Upper lobe of left lung (tissue), 6 donors: ENCODE measurements at regions not wholly inside any gene's neighbourhood (a gene's known extent, or its start where the extent isn't known, plus 50 kb on each side); places are given as distances from the start of the nearest gene placed in this dataset.

Experiments used
- ATAC-seq, 2 donors: fragments of 200-7000 bp; cut with Tn5 transposase; one replicate each; pipeline ENCODE4 v1.9.1; 2022; ENCODE audit warnings: mild to moderate bottlenecking in 2 of 2, moderate library complexity in 2 of 2; ENCODE audit not compliant: low FRiP score in 2 of 2
- DNase-seq, 2 donors: peaks; one replicate each; pipeline ENCODE4 v3.0.0-alpha.2; 2019 to 2020
- H3K27ac ChIP-seq, 4 donors: fragments of 200-600 bp; sonication (generic); one replicate each; pipeline ENCODE4 v1.5.1; 2016 to 2019
- H3K27me3 ChIP-seq, 4 donors: fragments of 200-600 bp; sonication (generic); one replicate each; pipeline ENCODE4 v1.5.1; 2017 to 2019
- H3K36me3 ChIP-seq, 4 donors: fragments of 200-600 bp; sonication (generic); one replicate each; pipeline ENCODE4 v1.5.1; 2016 to 2019
- H3K4me1 ChIP-seq, 4 donors: fragments of 200-600 bp; sonication (generic); one replicate each; pipeline ENCODE4 v1.5.1; 2018 to 2019
- H3K4me3 ChIP-seq, 4 donors: fragments of 200-600 bp; sonication (generic); one replicate each; pipeline ENCODE4 v1.5.1; 2017 to 2019; ENCODE audit warnings: mild to moderate bottlenecking in 2 of 4, moderate library complexity in 1 of 4
- H3K9me3 ChIP-seq, 4 donors: fragments of 200-600 bp; sonication (generic); one replicate each; pipeline ENCODE4 v1.5.1; 2018 to 2019
- CTCF ChIP-seq, 6 experiments: fragments of 450-650 bp in 4 of 6; fragments of 200-600 bp in 2 of 6; sonication (generic) in 2 of 6; IDR thresholded peaks; one replicate each; pipeline ENCODE4 v1.5.1; 2016 to 2019; ENCODE audit warnings: antibody characterized with exemption in 6 of 6
- EP300 ChIP-seq, 4 donors: sonication (generic); formaldehyde crosslinking; IDR thresholded peaks; one replicate each; pipeline ENCODE4 v1.5.1; 2017; ENCODE audit warnings: antibody characterized with exemption in 4 of 4, control low read depth in 2 of 4
- POLR2A ChIP-seq, 4 donors: fragments of 450-650 bp; IDR thresholded peaks; one replicate each; pipeline ENCODE4 v1.5.1; 2016 to 2017; ENCODE audit warnings: antibody characterized with exemption in 4 of 4, mild to moderate bottlenecking in 2 of 4
- POLR2AphosphoS5 ChIP-seq, 2 donors: sonication (generic); formaldehyde crosslinking; IDR thresholded peaks; one replicate each; pipeline ENCODE4 v1.5.1; 2017; ENCODE audit warnings: antibody characterized with exemption in 2 of 2
- WGBS, 2 donors: methylation state at CpG; one replicate each; pipeline ENCODE4 v1.1.5; 2017 to 2018; 5-methylcytosine and 5-hydroxymethylcytosine counted together
- donor health status: DM: no; HTN: no; CAD: no; lungs with moderate emphysema.
- donor health status: DM: no; HTN: yes; CAD: no; lungs with severe emphysema.

- no peak overlapping the region for H3K27ac ChIP-seq
- no peaks in the 10 kb centered on the region for H3K4me1 ChIP-seq
- TF ChIP-seq CTCF (IDR thresholded peaks at IDR 0.05): no peak
- TF ChIP-seq POLR2AphosphoS5 (IDR thresholded peaks at IDR 0.05): no peak
- TF ChIP-seq POLR2A (IDR thresholded peaks at IDR 0.05): no peak
- no peak for TF ChIP-seq EP300 (IDR thresholded peaks at IDR 0.05)
- H3K27me3 ChIP-seq: no peaks in the 10 kb centered on the region
- ATAC-seq: no peak
- no peak overlapping the region for H3K4me3 ChIP-seq
- DNase-seq: no peak
- H3K9me3 ChIP-seq: no peaks in the 10 kb centered on the region
- H3K36me3 ChIP-seq: no peaks in the 10 kb centered on the region
- 77 to 78% methylated on average over 2 of the region's 2 CpGs for WGBS, 2 donors
These were observed 326.3 kb downstream of the TBX15 start for GRCh38 chr1:118661769-118662320.

GRCh38 chr1:118660769-118661168 lies 327.4 kb downstream of the TBX15 start:
- no peak for DNase-seq
- H3K36me3 ChIP-seq: no peaks in the 10 kb centered on the region
- H3K27me3 ChIP-seq: no peaks in the 10 kb centered on the region
- no peaks in the 10 kb centered on the region for H3K4me1 ChIP-seq
- no peak overlapping the region for H3K4me3 ChIP-seq
- TF ChIP-seq EP300 (IDR thresholded peaks at IDR 0.05) (no peak), POLR2A (IDR thresholded peaks at IDR 0.05) (no peak), POLR2AphosphoS5 (IDR thresholded peaks at IDR 0.05) (no peak), CTCF (IDR thresholded peaks at IDR 0.05) (no peak)
- WGBS, 2 donors: 38 to 49% methylated on average over 1 of the region's 1 CpG
- no peaks in the 10 kb centered on the region for H3K9me3 ChIP-seq
- no peak for ATAC-seq
- no peak overlapping the region for H3K27ac ChIP-seq

- 61 to 69% methylated on average over 3 of the region's 3 CpGs for WGBS, 2 donors
These were observed 328.5 kb downstream of the TBX15 start for GRCh38 chr1:118659646-118660045.

GRCh38 chr1:118650107-118650807 lies 337.9 kb downstream of the TBX15 start:
- 42 to 53% methylated on average over 7 of the region's 7 CpGs for WGBS, 2 donors
- TF ChIP-seq POLR2AphosphoS5 (IDR thresholded peaks at IDR 0.05): no peak
- TF ChIP-seq POLR2A (IDR thresholded peaks at IDR 0.05): no peak
- TF ChIP-seq CTCF (IDR thresholded peaks at IDR 0.05): no peak
- no peak for TF ChIP-seq EP300 (IDR thresholded peaks at IDR 0.05)
- Histone ChIP-seq H3K4me1 (no peaks in the 10 kb centered on the region), H3K27ac (no peak overlapping the region), H3K9me3 (peaks cover 0 to 4% (median 0%) of the 10 kb centered on the region in 4 donors), H3K4me3 (no peak overlapping the region), H3K27me3 (no peaks in the 10 kb centered on the region), H3K36me3 (no peaks in the 10 kb centered on the region)
- ATAC-seq (no peak), DNase-seq (no peak)

More at GRCh38 chr1:118659646-118660045, 328.5 kb downstream of the TBX15 start:
- DNase-seq (no peak), ATAC-seq (no peak)
- H3K36me3 ChIP-seq: no peaks in the 10 kb centered on the region
- no peaks in the 10 kb centered on the region for H3K27me3 ChIP-seq
- TF ChIP-seq POLR2A (IDR thresholded peaks at IDR 0.05): no peak
- no peak for TF ChIP-seq EP300 (IDR thresholded peaks at IDR 0.05)
- no peak for TF ChIP-seq CTCF (IDR thresholded peaks at IDR 0.05)
- TF ChIP-seq POLR2AphosphoS5 (IDR thresholded peaks at IDR 0.05): no peak
- H3K9me3 ChIP-seq: peaks cover 0 to 5% (median 0%) of the 10 kb centered on the region in 4 donors
- H3K27ac ChIP-seq: no peak overlapping the region
- H3K4me1 ChIP-seq: no peaks in the 10 kb centered on the region
- no peak overlapping the region for H3K4me3 ChIP-seq
